Smooth muscle cell (in vitro differentiated cells): ENCODE measurements at regions not wholly inside any gene's neighbourhood (a gene's known extent, or its start where the extent isn't known, plus 50 kb on each side); places are given as distances from the start of the nearest gene placed in this dataset.

Experiments used
- DNase-seq: peaks from one replicate; lab custom pipeline; 2025; ENCODE audit not compliant: unreplicated experiment; lab: John Stamatoyannopoulos, UW
- H2AFZ ChIP-seq: fragments of 200-600 bp; sonication (generic); 2 replicates; pipeline ENCODE4 v1.6.0; 2016; ENCODE audit warnings: antibody characterized with exemption, low read depth, mild to moderate bottlenecking
- H3F3A ChIP-seq: fragments of 200-600 bp; sonication (generic); 2 replicates; pipeline ENCODE4 v1.6.0; 2017; ENCODE audit warnings: antibody characterized with exemption, low read depth
- H3K27ac ChIP-seq: fragments of 200-600 bp; sonication (generic); 2 replicates; pipeline ENCODE4 v1.5.1; 2016; ENCODE audit warnings: low read depth, mild to moderate bottlenecking
- H3K27me3 ChIP-seq: fragments of 200-600 bp; sonication (generic); 2 replicates; pipeline ENCODE4 v1.6.1; 2016; ENCODE audit warnings: low read depth, mild to moderate bottlenecking
- H3K36me3 ChIP-seq: fragments of 200-600 bp; sonication (generic); 2 replicates; pipeline ENCODE4 v1.5.1; 2016; ENCODE audit warnings: low read depth
- H3K4me1 ChIP-seq: fragments of 200-600 bp; sonication (generic); 2 replicates; pipeline ENCODE4 v1.5.1; 2016; ENCODE audit warnings: low read depth
- H3K4me2 ChIP-seq: fragments of 200-600 bp; sonication (generic); 2 replicates; pipeline ENCODE4 v1.6.0; 2016; ENCODE audit warnings: mild to moderate bottlenecking
- H3K4me3 ChIP-seq: fragments of 200-600 bp; sonication (generic); 2 replicates; pipeline ENCODE4 v1.5.1; 2016; ENCODE audit warnings: mild to moderate bottlenecking
- H3K79me2 ChIP-seq: fragments of 200-600 bp; sonication (generic); 2 replicates; pipeline ENCODE4 v1.6.0; 2016; ENCODE audit warnings: low read depth, mild to moderate bottlenecking
- H3K9ac ChIP-seq: fragments of 200-600 bp; sonication (generic); 2 replicates; pipeline ENCODE4 v1.6.0; 2016; ENCODE audit warnings: low read depth
- H3K9me3 ChIP-seq: fragments of 200-600 bp; sonication (generic); replicated peaks from 2 replicates; pipeline ENCODE4 v1.5.1; 2016; ENCODE audit warnings: low read depth
- H4K20me1 ChIP-seq: fragments of 200-600 bp; sonication (generic); 2 replicates; pipeline ENCODE4 v1.6.0; 2016; ENCODE audit warnings: low read depth
- WGBS: methylation state at CpG from one replicate; pipeline ENCODE4 v1.1.7; 2016; ENCODE audit warnings: low lambda C conversion rate; 5-methylcytosine and 5-hydroxymethylcytosine counted together
- TF ChIP-seq, protein P1 (sequence below): fragments of 200-600 bp; sonication (generic); IDR thresholded peaks from 2 replicates; pipeline ENCODE4 v1.5.1; 2017; ENCODE audit warnings: borderline replicate concordance, mild to moderate bottlenecking, antibody characterized with exemption; ENCODE audit not compliant: insufficient read depth, poor library complexity, severe bottlenecking

- TF ChIP-seq, protein P1, sequence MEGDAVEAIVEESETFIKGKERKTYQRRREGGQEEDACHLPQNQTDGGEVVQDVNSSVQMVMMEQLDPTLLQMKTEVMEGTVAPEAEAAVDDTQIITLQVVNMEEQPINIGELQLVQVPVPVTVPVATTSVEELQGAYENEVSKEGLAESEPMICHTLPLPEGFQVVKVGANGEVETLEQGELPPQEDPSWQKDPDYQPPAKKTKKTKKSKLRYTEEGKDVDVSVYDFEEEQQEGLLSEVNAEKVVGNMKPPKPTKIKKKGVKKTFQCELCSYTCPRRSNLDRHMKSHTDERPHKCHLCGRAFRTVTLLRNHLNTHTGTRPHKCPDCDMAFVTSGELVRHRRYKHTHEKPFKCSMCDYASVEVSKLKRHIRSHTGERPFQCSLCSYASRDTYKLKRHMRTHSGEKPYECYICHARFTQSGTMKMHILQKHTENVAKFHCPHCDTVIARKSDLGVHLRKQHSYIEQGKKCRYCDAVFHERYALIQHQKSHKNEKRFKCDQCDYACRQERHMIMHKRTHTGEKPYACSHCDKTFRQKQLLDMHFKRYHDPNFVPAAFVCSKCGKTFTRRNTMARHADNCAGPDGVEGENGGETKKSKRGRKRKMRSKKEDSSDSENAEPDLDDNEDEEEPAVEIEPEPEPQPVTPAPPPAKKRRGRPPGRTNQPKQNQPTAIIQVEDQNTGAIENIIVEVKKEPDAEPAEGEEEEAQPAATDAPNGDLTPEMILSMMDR: no peak
- H3K9me3 ChIP-seq: no peaks in the 10 kb centered on the region
- H4K20me1 ChIP-seq: no peaks in the 10 kb centered on the region
- no peak overlapping the region for H3K4me3 ChIP-seq
- H3K36me3 ChIP-seq: no peaks in the 10 kb centered on the region
- no peak overlapping the region for H2AFZ ChIP-seq
- H3K27me3 ChIP-seq: no peaks in the 10 kb centered on the region
- DNase-seq: no peak
- no peaks in the 10 kb centered on the region for H3F3A ChIP-seq
- WGBS: 65% methylated on average over 2 of the region's 2 CpGs
- H3K4me2 ChIP-seq: no peak overlapping the region
- H3K9ac ChIP-seq: no peak overlapping the region
- H3K4me1 ChIP-seq: no peaks in the 10 kb centered on the region
- no peaks in the 10 kb centered on the region for H3K79me2 ChIP-seq
- H3K27ac ChIP-seq: no peak overlapping the region
Observed at GRCh38 chr7:115191526-115191925, 269.6 kb downstream of the MDFIC start.

GRCh38 chr7:115183431-115184057 lies 261.6 kb downstream of the MDFIC start:
- H3K27ac ChIP-seq: no peak overlapping the region
- H3K4me3 ChIP-seq: no peak overlapping the region
- H3F3A ChIP-seq: no peaks in the 10 kb centered on the region
- TF ChIP-seq, protein P1: no peak
- no peak for DNase-seq
- no peaks in the 10 kb centered on the region for H3K79me2 ChIP-seq
- no peaks in the 10 kb centered on the region for H3K9me3 ChIP-seq
- H3K36me3 ChIP-seq: no peaks in the 10 kb centered on the region
- H3K9ac ChIP-seq: no peak overlapping the region
- no peaks in the 10 kb centered on the region for H3K27me3 ChIP-seq
- no peak overlapping the region for H2AFZ ChIP-seq
- no peak overlapping the region for H3K4me2 ChIP-seq
- no peaks in the 10 kb centered on the region for H3K4me1 ChIP-seq
- no peaks in the 10 kb centered on the region for H4K20me1 ChIP-seq
- WGBS: 82% methylated on average over 5 of the region's 5 CpGs

GRCh38 chr7:115178835-115179234 lies 256.9 kb downstream of the MDFIC start:
- Histone ChIP-seq H3K79me2 (no peaks in the 10 kb centered on the region), H2AFZ (no peak overlapping the region), H3K9ac (no peak overlapping the region), H3K9me3 (no peaks in the 10 kb centered on the region), H3K4me3 (no peak overlapping the region), H4K20me1 (no peaks in the 10 kb centered on the region), H3K4me2 (no peak overlapping the region), H3K27me3 (no peaks in the 10 kb centered on the region), H3K36me3 (no peaks in the 10 kb centered on the region), H3F3A (no peaks in the 10 kb centered on the region), H3K27ac (no peak overlapping the region), H3K4me1 (no peaks in the 10 kb centered on the region)
- WGBS: 72% methylated on average over 2 of the region's 2 CpGs
- TF ChIP-seq, protein P1: no peak
- no peak for DNase-seq

DNA sequence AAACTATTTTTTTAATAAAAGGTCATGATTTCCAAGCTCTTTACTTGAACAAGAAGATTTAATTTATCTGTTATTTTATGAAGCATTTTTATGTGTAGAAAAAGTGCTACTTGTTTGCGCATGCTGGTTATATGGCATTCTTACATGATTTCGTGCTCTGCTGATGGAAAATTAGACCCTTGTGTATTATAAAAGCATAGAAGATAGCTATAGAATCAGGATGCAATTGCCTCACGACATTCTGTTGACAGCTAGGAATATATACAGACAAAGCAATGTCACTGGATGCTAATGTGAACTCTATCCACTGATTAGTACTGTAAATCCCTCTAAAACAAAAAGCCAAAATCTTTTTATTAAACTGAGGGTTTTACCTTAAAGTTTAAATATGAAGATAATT lies 255.9 kb downstream of the MDFIC start:
- H3K36me3 ChIP-seq: no peaks in the 10 kb centered on the region
- WGBS: 86% methylated on average over 3 of the region's 3 CpGs
- H3K27me3 ChIP-seq: no peaks in the 10 kb centered on the region
- no peaks in the 10 kb centered on the region for H4K20me1 ChIP-seq
- H3K9me3 ChIP-seq: no peaks in the 10 kb centered on the region
- H3K79me2 ChIP-seq: no peaks in the 10 kb centered on the region
- no peak overlapping the region for H3K4me2 ChIP-seq
- H3K9ac ChIP-seq: no peak overlapping the region
- H3K4me3 ChIP-seq: no peak overlapping the region
- H3K27ac ChIP-seq: no peak overlapping the region
- H3F3A ChIP-seq: no peaks in the 10 kb centered on the region
- no peaks in the 10 kb centered on the region for H3K4me1 ChIP-seq
- DNase-seq: no peak
- TF ChIP-seq, protein P1: no peak
- H2AFZ ChIP-seq: no peak overlapping the region
